ENCODE measurements at regions not wholly inside any gene's neighbourhood (a gene's known extent, or its start where the extent isn't known, plus 50 kb on each side); places are given as distances from the start of the nearest gene placed in this dataset.

DNA sequence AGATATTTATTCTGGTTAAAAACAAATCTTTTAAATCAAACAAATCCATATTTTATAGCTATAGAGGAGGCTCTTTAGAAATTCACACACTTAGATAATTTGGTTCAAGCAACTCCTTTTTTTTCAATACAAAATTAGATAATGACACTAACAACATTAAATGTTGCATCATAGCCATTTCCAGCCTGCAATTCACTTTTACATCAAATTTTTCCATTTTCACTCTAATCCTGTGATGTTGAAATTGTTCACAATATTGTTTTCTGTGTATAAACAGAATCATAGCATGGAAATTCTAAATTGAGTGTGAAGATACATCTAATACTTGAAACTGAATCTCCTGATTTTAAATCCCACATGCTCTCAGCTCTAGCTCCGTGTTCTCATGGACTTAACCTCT, 482.6 kb downstream of the INHBA start:
- Histone ChIP-seq H3K27ac (no peak overlapping the region), H3K36me3 (no peaks in the 10 kb centered on the region), H3K4me1 (ENCODE audit: control insufficient read depth in 1 of 2, low read depth in 2 of 2) (no peaks in the 10 kb centered on the region), H3K9me3 (no peaks in the 10 kb centered on the region), H3K4me3 (no peak overlapping the region), H3K27me3 (replicated peaks; ENCODE audit: insufficient read depth) (no peaks in the 10 kb centered on the region)
- ATAC-seq (ENCODE audit: insufficient number of reproducible peaks, low FRiP score, low read depth) (no peak), DNase-seq (ENCODE audit: low spot score) (no peak)
- TF ChIP-seq, protein P1, sequence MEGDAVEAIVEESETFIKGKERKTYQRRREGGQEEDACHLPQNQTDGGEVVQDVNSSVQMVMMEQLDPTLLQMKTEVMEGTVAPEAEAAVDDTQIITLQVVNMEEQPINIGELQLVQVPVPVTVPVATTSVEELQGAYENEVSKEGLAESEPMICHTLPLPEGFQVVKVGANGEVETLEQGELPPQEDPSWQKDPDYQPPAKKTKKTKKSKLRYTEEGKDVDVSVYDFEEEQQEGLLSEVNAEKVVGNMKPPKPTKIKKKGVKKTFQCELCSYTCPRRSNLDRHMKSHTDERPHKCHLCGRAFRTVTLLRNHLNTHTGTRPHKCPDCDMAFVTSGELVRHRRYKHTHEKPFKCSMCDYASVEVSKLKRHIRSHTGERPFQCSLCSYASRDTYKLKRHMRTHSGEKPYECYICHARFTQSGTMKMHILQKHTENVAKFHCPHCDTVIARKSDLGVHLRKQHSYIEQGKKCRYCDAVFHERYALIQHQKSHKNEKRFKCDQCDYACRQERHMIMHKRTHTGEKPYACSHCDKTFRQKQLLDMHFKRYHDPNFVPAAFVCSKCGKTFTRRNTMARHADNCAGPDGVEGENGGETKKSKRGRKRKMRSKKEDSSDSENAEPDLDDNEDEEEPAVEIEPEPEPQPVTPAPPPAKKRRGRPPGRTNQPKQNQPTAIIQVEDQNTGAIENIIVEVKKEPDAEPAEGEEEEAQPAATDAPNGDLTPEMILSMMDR (IDR thresholded peaks at IDR 0.05) = no peak

DNA sequence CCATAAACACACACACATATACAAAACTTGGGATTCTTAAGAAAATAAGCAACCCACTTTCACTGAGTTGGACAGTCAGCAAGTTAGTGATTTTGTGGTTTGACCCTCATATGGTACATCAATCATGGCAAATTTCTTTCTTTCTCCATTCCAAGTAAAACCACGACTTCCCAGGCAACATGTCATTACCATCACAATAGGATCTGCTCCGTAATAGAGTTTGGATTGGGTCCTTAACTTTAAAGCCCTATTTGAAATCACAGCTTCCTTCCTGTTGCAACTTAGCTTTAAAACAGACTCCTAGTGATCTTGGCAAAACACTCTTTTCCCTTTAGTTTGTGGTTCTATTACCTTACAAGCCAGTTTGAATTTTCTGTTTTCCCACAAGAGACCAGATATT, 483.6 kb downstream of the INHBA start:
- no peaks in the 10 kb centered on the region for H3K36me3 ChIP-seq
- H3K27ac ChIP-seq = no peak overlapping the region
- DNase-seq (ENCODE audit: low spot score) (no peak), ATAC-seq (ENCODE audit: insufficient number of reproducible peaks, low FRiP score, low read depth) (no peak)
- H3K27me3 ChIP-seq (replicated peaks; ENCODE audit: insufficient read depth) = no peaks in the 10 kb centered on the region
- no peaks in the 10 kb centered on the region for H3K4me1 ChIP-seq (ENCODE audit: control insufficient read depth in 1 of 2, low read depth in 2 of 2)
- no peaks in the 10 kb centered on the region for H3K9me3 ChIP-seq
- TF ChIP-seq, protein P1 (IDR thresholded peaks at IDR 0.05) = no peak
- no peak overlapping the region for H3K4me3 ChIP-seq

DNA sequence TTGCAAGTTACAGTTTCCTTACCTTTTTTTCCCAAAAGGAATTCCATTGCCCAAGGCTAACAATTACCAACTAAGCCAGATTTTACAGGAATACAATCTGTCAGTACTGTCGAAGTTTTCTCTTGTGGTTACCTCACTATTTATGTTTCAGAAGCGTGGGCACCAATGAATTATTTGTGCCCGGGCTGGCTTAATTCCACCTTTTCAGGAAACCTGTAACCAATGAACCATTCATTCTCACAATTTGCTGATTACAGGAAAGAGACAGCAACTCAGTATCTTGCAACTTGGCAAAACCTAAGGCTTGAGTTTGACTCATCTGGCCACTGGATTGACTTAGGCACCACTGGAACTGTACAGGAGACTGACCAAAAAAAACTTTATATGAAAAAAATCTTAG, 485.6 kb downstream of the INHBA start:
- H3K4me1 ChIP-seq (ENCODE audit: control insufficient read depth in 1 of 2, low read depth in 2 of 2) = no peaks in the 10 kb centered on the region
- no peak for ATAC-seq (ENCODE audit: insufficient number of reproducible peaks, low FRiP score, low read depth)
- no peaks in the 10 kb centered on the region for H3K27me3 ChIP-seq (replicated peaks; ENCODE audit: insufficient read depth)
- no peaks in the 10 kb centered on the region for H3K9me3 ChIP-seq
- no peaks in the 10 kb centered on the region for H3K36me3 ChIP-seq
- no peak overlapping the region for H3K4me3 ChIP-seq
- H3K27ac ChIP-seq = no peak overlapping the region
- TF ChIP-seq, protein P1 (IDR thresholded peaks at IDR 0.05) = no peak
- no peak for DNase-seq (ENCODE audit: low spot score)

DNA sequence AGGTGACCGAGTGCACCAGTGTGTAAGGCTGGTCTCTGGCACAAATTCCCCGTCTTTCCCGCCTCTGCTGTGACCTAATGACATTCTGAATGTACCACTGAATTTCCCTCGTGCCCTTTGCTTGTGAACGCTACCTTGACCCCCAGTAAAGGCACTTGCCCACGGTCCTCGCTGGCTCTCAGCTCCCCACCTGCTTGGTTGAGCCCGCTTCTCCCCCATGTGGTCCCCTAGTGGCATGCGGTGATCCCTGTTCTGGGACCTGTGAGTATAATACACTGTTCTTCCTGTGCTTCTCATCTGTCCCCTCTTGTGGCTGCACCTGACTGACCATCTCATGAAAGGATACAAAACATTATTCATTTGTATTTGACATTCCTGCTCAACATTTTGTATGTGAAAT, 495.7 kb downstream of the INHBA start:
- Histone ChIP-seq H3K27ac (no peak overlapping the region), H3K4me1 (ENCODE audit: control insufficient read depth in 1 of 2, low read depth in 2 of 2) (no peaks in the 10 kb centered on the region), H3K4me3 (no peak overlapping the region), H3K9me3 (no peaks in the 10 kb centered on the region), H3K27me3 (replicated peaks; ENCODE audit: insufficient read depth) (no peaks in the 10 kb centered on the region), H3K36me3 (no peaks in the 10 kb centered on the region)
- DNase-seq (ENCODE audit: low spot score) (no peak), ATAC-seq (ENCODE audit: insufficient number of reproducible peaks, low FRiP score, low read depth) (no peak)
- TF ChIP-seq, protein P1 (IDR thresholded peaks at IDR 0.05) = no peak

DNA sequence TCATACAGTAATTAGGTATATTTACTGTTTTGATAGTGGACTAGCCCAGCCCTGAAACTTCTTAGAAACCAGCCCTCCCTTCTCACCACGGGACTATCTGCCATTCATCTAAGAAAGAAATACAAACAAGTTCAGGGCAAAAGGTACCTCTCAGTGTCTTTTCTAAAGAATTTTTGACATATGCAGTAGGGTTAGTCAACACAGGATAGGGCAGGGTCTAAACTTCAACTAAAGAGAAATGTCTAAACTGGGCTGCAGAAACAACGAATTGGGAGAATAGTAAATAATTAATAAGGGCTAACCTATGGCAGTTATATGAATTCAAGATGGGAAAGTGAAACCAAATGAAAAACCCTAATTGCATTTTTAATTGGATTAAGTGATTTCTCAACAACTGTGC, 496.6 kb downstream of the INHBA start:
- no peaks in the 10 kb centered on the region for H3K27me3 ChIP-seq (replicated peaks; ENCODE audit: insufficient read depth)
- H3K4me1 ChIP-seq (ENCODE audit: control insufficient read depth in 1 of 2, low read depth in 2 of 2) = no peaks in the 10 kb centered on the region
- no peaks in the 10 kb centered on the region for H3K9me3 ChIP-seq
- H3K4me3 ChIP-seq = no peak overlapping the region
- no peak for DNase-seq (ENCODE audit: low spot score)
- H3K36me3 ChIP-seq = no peaks in the 10 kb centered on the region
- H3K27ac ChIP-seq = no peak overlapping the region
- ATAC-seq (ENCODE audit: insufficient number of reproducible peaks, low FRiP score, low read depth) = no peak
- TF ChIP-seq, protein P1 (IDR thresholded peaks at IDR 0.05) = no peak
